ENCODE measurements at regions not wholly inside any gene's neighbourhood (a gene's known extent, or its start where the extent isn't known, plus 50 kb on each side); places are given as distances from the start of the nearest gene placed in this dataset.
"Not testable (repeated sequence)": the region's sequence is repeated elsewhere in the genome, so short reads cannot be mapped to it uniquely, and the experiment has no call there.

GRCh38 chr3:35216501-35217266 lies 422.6 kb upstream of the ARPP21 start:
- no peak for DNase-seq

GRCh38 chr3:35223632-35224394 lies 415.5 kb upstream of the ARPP21 start:
- DNase-seq = no peak

GRCh38 chr3:35224565-35225295 lies 414.6 kb upstream of the ARPP21 start:
- DNase-seq = no peak

GRCh38 chr3:35241236-35241635 lies 398.1 kb upstream of the ARPP21 start:
- no peak for DNase-seq

GRCh38 chr3:35254917-35255316 lies 384.4 kb upstream of the ARPP21 start:
- no peak for DNase-seq

- no peak for DNase-seq
These were observed 381.7 kb upstream of the ARPP21 start for GRCh38 chr3:35257641-35258040.

- no peak for DNase-seq
These were observed 376.9 kb upstream of the ARPP21 start for GRCh38 chr3:35262406-35262805.

GRCh38 chr3:35263477-35263876 lies 375.8 kb upstream of the ARPP21 start:
- DNase-seq = no peak

- DNase-seq = not testable (repeated sequence)
These were observed 373.3 kb upstream of the ARPP21 start for GRCh38 chr3:35266065-35266464.

- no peak for DNase-seq
These were observed 363.6 kb upstream of the ARPP21 start for GRCh38 chr3:35275768-35276167.

GRCh38 chr3:35276568-35276967 lies 362.8 kb upstream of the ARPP21 start:
- DNase-seq = no peak

GRCh38 chr3:35291471-35292236 lies 347.7 kb upstream of the ARPP21 start:
- DNase-seq = no peak

GRCh38 chr3:35292568-35292967 lies 346.8 kb upstream of the ARPP21 start:
- DNase-seq = no peak

- no peak for DNase-seq
These were observed 343.4 kb upstream of the ARPP21 start for GRCh38 chr3:35295906-35296305.

GRCh38 chr3:35296533-35296932 lies 342.8 kb upstream of the ARPP21 start:
- DNase-seq = no peak

- DNase-seq = not testable (repeated sequence)
These were observed 342.4 kb upstream of the ARPP21 start for GRCh38 chr3:35296944-35297343.

GRCh38 chr3:35305406-35305805 lies 333.9 kb upstream of the ARPP21 start:
- DNase-seq = no peak

GRCh38 chr3:35307296-35307695 lies 332.0 kb upstream of the ARPP21 start:
- DNase-seq = no peak

GRCh38 chr3:35316841-35317240 lies 322.5 kb upstream of the ARPP21 start:
- not testable (repeated sequence) for DNase-seq

GRCh38 chr3:35320646-35321407 lies 318.5 kb upstream of the ARPP21 start:
- no peak for DNase-seq

- no peak for DNase-seq
These were observed 317.3 kb upstream of the ARPP21 start for GRCh38 chr3:35322070-35322469.

GRCh38 chr3:35335703-35336102 lies 303.6 kb upstream of the ARPP21 start:
- DNase-seq = no peak

Measured in GOT3 (cell line).